ENCODE measurements at regions not wholly inside any gene's neighbourhood (a gene's known extent, or its start where the extent isn't known, plus 50 kb on each side); places are given as distances from the start of the nearest gene placed in this dataset.

DNA sequence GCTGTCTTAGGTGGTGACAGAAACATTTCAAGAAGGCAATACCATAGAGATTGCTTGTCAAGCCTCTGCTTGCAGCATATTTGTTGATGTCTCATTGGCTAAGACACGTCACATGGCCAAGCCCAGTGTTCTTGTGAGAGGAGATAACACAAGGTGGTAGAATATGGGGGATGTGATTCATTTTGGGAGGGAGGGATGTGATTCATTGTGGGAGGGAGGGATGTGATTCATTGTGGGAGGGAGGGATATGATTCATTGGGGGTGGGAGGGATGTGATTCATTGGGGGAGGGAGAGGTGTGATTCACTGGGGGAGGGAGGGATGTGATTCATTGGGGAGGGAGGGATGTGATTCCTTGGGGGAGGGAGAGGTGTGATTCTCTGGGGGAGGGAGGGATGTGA is 470.5 kb upstream of the SALL1 start:
- H3K27ac ChIP-seq, result no peak overlapping the region
- H3K36me3 ChIP-seq, result no peaks in the 10 kb centered on the region
- no peak overlapping the region for H3K4me3 ChIP-seq
- H3K4me1 ChIP-seq, result no peaks in the 10 kb centered on the region
- TF ChIP-seq POLR2A (IDR thresholded peaks at IDR 0.05), result no peak
- no peak for TF ChIP-seq POLR2AphosphoS5 (IDR thresholded peaks at IDR 0.05)
- no peak for TF ChIP-seq CTCF (IDR thresholded peaks at IDR 0.05)
- no peak for DNase-seq (ENCODE audit: low spot score in 2 of 2)
- no peaks in the 10 kb centered on the region for H3K27me3 ChIP-seq
- H3K9me3 ChIP-seq, result no peaks in the 10 kb centered on the region
- intact Hi-C loops (cut with DNase I; ENCODE audit: low total_unique reads), result no loop called here

DNA sequence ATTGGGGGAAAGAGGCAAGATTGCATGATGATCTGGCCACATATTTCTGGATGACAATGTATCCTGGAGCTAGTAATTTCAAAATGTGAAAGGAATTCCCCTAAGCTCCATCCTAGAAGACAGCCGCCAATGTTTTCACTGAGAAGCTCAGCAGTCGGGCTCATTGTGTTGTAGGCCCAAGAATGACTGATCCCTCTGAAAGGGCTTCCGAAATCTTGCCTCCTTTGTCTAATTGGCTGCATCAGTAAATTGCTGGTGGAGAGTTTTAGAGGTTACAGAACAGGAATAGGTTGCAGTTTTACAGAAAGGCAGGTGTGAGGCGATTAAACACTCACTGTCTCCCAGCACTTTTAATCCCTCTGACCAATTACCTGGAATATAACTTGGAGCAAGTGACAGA is 464.1 kb upstream of the SALL1 start:
- Histone ChIP-seq H3K27ac (no peak overlapping the region), H3K36me3 (no peaks in the 10 kb centered on the region), H3K27me3 (no peaks in the 10 kb centered on the region), H3K4me1 (no peaks in the 10 kb centered on the region), H3K4me3 (no peak overlapping the region), H3K9me3 (no peaks in the 10 kb centered on the region)
- no peak for DNase-seq (ENCODE audit: low spot score in 2 of 2)
- TF ChIP-seq POLR2AphosphoS5 (IDR thresholded peaks at IDR 0.05) (no peak), POLR2A (IDR thresholded peaks at IDR 0.05) (no peak), CTCF (IDR thresholded peaks at IDR 0.05) (no peak)
- intact Hi-C loops (cut with DNase I; ENCODE audit: low total_unique reads), result no loop called here

DNA sequence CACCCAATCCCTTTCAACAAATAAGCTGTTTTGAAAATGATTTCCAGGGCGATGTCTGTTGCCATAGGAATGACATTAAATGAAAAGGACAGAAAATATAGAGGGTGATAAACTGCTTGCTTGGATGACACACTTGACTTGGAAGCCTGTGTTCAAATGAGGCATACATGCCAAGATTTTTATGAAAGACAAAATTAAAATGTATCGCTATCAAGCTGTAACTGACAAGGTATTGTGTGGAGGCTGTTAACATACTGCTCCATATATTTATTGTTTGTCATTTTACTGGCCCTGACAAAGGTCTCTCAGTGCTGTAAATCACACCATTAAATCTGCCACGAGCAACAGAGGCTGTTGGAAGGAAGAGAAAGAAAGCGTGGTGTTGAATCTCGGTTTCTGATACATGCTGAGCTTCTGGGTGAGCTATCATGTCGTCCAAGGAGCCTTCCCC is 456.2 kb upstream of the SALL1 start:
- TF ChIP-seq CTCF (IDR thresholded peaks at IDR 0.05) (no peak), POLR2A (IDR thresholded peaks at IDR 0.05) (no peak), POLR2AphosphoS5 (IDR thresholded peaks at IDR 0.05) (no peak)
- H3K4me3 ChIP-seq, result no peak overlapping the region
- no peaks in the 10 kb centered on the region for H3K27me3 ChIP-seq
- intact Hi-C loops (cut with DNase I; ENCODE audit: low total_unique reads), result no loop called here
- no peaks in the 10 kb centered on the region for H3K9me3 ChIP-seq
- no peak overlapping the region for H3K27ac ChIP-seq
- H3K36me3 ChIP-seq, result no peaks in the 10 kb centered on the region
- H3K4me1 ChIP-seq, result no peaks in the 10 kb centered on the region
- DNase-seq (ENCODE audit: low spot score in 2 of 2), result no peak

DNA sequence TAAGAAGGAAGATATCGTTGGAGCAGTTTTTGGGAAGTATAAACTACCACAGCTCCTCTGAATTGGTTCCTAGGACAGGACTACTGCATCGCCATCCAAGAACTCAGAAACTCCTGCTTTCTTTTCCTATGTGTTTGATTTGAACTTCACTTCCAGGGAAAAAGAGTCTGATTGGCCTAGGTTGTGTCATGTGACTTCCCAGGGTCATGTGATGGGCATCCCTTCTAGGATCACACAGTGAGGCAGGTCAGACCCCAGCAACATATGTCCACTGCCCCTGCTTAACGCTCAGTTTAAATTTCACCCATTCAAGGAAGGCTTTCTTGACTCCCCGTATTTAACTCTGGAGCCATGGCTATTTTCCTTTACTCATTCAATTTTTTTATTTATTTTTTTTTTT is 445.2 kb upstream of the SALL1 start:
- Histone ChIP-seq H3K4me3 (no peak overlapping the region), H3K27ac (no peak overlapping the region), H3K9me3 (no peaks in the 10 kb centered on the region), H3K27me3 (peaks cover 0 to 6% of the 10 kb centered on the region in 2 donors), H3K36me3 (no peaks in the 10 kb centered on the region), H3K4me1 (no peaks in the 10 kb centered on the region)
- no peak for DNase-seq (ENCODE audit: low spot score in 2 of 2)
- no peak for TF ChIP-seq POLR2A (IDR thresholded peaks at IDR 0.05)
- intact Hi-C loops (cut with DNase I; ENCODE audit: low total_unique reads), result no loop called here

DNA sequence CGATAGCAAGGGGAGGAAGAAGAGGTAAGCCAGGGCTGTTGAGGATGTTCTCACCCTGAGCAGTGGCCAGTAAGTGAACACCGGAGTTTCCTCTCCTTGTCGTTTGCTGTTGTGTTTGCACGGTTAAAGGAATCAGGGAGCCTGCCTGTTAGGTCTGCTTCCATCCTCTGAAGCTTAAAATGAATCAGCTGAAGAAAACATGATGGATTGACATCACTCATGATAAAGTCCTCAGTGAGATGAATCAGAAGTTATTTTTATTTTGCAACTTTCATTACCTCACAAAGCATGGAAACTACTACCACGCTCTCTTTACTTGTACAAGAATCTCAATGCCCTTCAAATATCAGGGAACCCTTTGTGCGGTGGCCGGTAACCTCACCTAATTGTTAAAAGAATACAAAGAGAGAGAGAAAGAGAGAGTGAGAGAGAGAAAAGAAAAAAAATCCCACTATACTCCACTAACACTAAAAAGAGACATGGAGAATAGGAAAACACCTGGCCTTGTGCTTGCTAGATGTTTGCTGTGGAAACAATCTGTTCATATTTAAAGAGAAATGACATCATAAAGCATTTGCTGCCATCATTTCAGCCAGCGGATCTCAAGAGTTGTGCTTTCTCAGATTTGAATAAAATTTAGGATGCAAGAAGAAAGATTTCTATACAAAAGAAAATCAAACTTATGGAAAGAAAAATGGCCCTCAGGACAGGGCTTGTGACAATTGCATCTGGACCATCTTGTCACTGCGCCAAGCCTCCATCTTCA is 441.6 kb upstream of the SALL1 start:
- DNase-seq (ENCODE audit: low spot score in 2 of 2), result no peak

More for the DNA sequence above, 441.6 kb upstream of the SALL1 start:
- Histone ChIP-seq H3K36me3 (no peaks in the 10 kb centered on the region), H3K4me1 (no peaks in the 10 kb centered on the region), H3K4me3 (no peak overlapping the region), H3K9me3 (no peaks in the 10 kb centered on the region), H3K27me3 (peaks cover 0 to 6% of the 10 kb centered on the region in 2 donors), H3K27ac (no peak overlapping the region)
- intact Hi-C loops (cut with DNase I; ENCODE audit: low total_unique reads), result no loop called here
- TF ChIP-seq CTCF (IDR thresholded peaks at IDR 0.05), result no peak
- no peak for TF ChIP-seq POLR2AphosphoS5 (IDR thresholded peaks at IDR 0.05)
- TF ChIP-seq POLR2A (IDR thresholded peaks at IDR 0.05), result no peak

Measured in breast epithelium (tissue), 4 donors.